NT2/D1 (cell line): ENCODE measurements at regions not wholly inside any gene's neighbourhood (a gene's known extent, or its start where the extent isn't known, plus 50 kb on each side); places are given as distances from the start of the nearest gene placed in this dataset.

Source experiments
- SUZ12 ChIP-seq: IDR thresholded peaks from 2 replicates; pipeline ENCODE4 v1.6.1; 2011; ENCODE audit not compliant: insufficient read length, insufficient read depth; ENCODE audit errors: extremely low read depth
- YY1 ChIP-seq: IDR thresholded peaks from 2 replicates; pipeline ENCODE4 v1.6.1; 2011; ENCODE audit not compliant: insufficient read length, insufficient read depth

GRCh38 chr21:24302400-24302799 is 1304.9 kb downstream of the MRPL39 start:
- TF ChIP-seq YY1 (no peak), SUZ12 (no peak)
